GM18907 (cell line): ENCODE measurements at regions not wholly inside any gene's neighbourhood (a gene's known extent, or its start where the extent isn't known, plus 50 kb on each side); places are given as distances from the start of the nearest gene placed in this dataset.

Source experiments
- ATAC-seq: cut with Tn5 transposase; IDR thresholded peaks from one replicate; pipeline ENCODE4 v1.9.1; 2021; ENCODE audit warnings: mild to moderate bottlenecking, moderate library complexity; ENCODE audit not compliant: unreplicated experiment

GRCh38 chr16:65876624-65877023 is 489.9 kb upstream of the CDH5 start:
- ATAC-seq = no peak

- no peak for ATAC-seq
These were observed 490.5 kb upstream of the CDH5 start for GRCh38 chr16:65876056-65876408.

- no peak for ATAC-seq
These were observed 491.0 kb upstream of the CDH5 start for GRCh38 chr16:65875381-65876055.

GRCh38 chr16:65869261-65869660 is 497.2 kb upstream of the CDH5 start:
- no peak for ATAC-seq

GRCh38 chr16:65867276-65867960 is 499.1 kb upstream of the CDH5 start:
- no peak for ATAC-seq

GRCh38 chr16:65863236-65863635 is 503.3 kb upstream of the CDH5 start:
- no peak for ATAC-seq

- ATAC-seq = no peak
These were observed 505.3 kb upstream of the CDH5 start for GRCh38 chr16:65861131-65861731.

GRCh38 chr16:65855171-65856145 is 511.0 kb upstream of the CDH5 start:
- no peak for ATAC-seq

GRCh38 chr16:65846210-65846602 is 520.3 kb upstream of the CDH5 start:
- ATAC-seq = no peak

GRCh38 chr16:65845466-65846209 is 520.9 kb upstream of the CDH5 start:
- no peak for ATAC-seq

GRCh38 chr16:65843941-65844340 is 522.5 kb upstream of the CDH5 start:
- no peak for ATAC-seq

GRCh38 chr16:65842067-65842466 is 524.4 kb upstream of the CDH5 start:
- ATAC-seq = no peak

- ATAC-seq = no peak
These were observed 528.5 kb upstream of the CDH5 start for GRCh38 chr16:65838001-65838400.

- ATAC-seq = no peak
These were observed 529.0 kb upstream of the CDH5 start for GRCh38 chr16:65837464-65837863.

- no peak for ATAC-seq
These were observed 531.8 kb upstream of the CDH5 start for GRCh38 chr16:65834688-65835087.

GRCh38 chr16:65833171-65833871 is 533.2 kb upstream of the CDH5 start:
- ATAC-seq = no peak

GRCh38 chr16:65832679-65833078 is 533.8 kb upstream of the CDH5 start:
- no peak for ATAC-seq

- ATAC-seq = no peak
These were observed 534.4 kb upstream of the CDH5 start for GRCh38 chr16:65831903-65832666.

GRCh38 chr16:65829076-65829475 is 537.4 kb upstream of the CDH5 start:
- no peak for ATAC-seq
